ENCODE measurements at regions not wholly inside any gene's neighbourhood (a gene's known extent, or its start where the extent isn't known, plus 50 kb on each side); places are given as distances from the start of the nearest gene placed in this dataset.

DNA sequence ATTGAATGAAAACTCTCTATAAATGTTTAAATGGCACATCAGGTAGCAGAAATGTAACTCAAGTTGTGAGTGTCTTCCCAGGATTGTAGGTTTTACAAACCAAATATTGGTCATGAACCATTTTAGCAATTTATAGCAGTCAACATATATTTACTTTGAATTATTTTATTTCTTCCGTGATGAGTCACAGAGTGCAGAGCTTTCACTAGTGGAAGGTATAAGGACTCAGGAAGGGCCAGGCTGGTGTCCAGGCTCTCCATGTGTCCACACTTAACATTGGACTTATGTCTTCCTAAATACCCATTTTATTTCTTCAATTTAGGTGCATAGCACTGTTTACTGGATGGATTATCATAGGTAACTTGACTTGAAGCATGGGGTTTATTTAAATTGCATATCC, 120.9 kb downstream of the OLIG3 start:
- ATAC-seq (no peak), DNase-seq (no peak)
- Histone ChIP-seq H3K4me1 (peaks cover 0 to 7% (median 0%) of the 10 kb centered on the region in 9 donors), H3K4me3 (no peak overlapping the region), H3K9me3 (peaks cover 0 to 2% (median 0%) of the 10 kb centered on the region in 11 donors), H3K36me3 (no peaks in the 10 kb centered on the region), H3K27ac (no peak overlapping the region), H3K27me3 (no peaks in the 10 kb centered on the region)
- 97 to 100% methylated on average over 1 of the region's 1 CpG for WGBS, 2 donors
- intact Hi-C loops (cut with DNase I), result no loop called here
- TF ChIP-seq, protein P1, sequence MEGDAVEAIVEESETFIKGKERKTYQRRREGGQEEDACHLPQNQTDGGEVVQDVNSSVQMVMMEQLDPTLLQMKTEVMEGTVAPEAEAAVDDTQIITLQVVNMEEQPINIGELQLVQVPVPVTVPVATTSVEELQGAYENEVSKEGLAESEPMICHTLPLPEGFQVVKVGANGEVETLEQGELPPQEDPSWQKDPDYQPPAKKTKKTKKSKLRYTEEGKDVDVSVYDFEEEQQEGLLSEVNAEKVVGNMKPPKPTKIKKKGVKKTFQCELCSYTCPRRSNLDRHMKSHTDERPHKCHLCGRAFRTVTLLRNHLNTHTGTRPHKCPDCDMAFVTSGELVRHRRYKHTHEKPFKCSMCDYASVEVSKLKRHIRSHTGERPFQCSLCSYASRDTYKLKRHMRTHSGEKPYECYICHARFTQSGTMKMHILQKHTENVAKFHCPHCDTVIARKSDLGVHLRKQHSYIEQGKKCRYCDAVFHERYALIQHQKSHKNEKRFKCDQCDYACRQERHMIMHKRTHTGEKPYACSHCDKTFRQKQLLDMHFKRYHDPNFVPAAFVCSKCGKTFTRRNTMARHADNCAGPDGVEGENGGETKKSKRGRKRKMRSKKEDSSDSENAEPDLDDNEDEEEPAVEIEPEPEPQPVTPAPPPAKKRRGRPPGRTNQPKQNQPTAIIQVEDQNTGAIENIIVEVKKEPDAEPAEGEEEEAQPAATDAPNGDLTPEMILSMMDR (IDR thresholded peaks at IDR 0.05), result no peak

DNA sequence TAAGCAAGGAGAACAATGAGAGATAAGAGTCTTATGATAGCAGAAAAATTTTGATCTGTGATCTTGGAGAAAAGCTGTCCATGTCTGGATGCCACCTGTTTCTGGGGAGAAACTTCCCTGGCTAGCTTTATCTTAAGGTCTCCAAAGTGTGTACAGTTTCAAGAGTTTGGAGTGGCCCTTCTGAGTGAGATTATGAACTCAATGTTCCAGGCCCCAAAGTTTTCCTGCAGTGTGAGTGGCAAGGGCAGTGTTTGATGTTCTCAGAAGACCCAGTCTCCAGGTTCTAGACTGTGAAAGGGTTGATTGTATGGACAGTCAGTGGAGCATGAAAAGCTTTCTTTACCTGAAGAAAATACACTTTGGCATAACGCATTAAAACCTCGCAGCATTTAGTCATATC, 121.7 kb downstream of the OLIG3 start:
- H3K9me3 ChIP-seq, result no peaks in the 10 kb centered on the region
- H3K27ac ChIP-seq, result no peak overlapping the region
- WGBS, 2 donors, result 90 to 94% methylated on average over 2 of the region's 2 CpGs
- no peaks in the 10 kb centered on the region for H3K27me3 ChIP-seq
- ATAC-seq (no peak), DNase-seq (no peak)
- peaks cover 0 to 7% (median 0%) of the 10 kb centered on the region in 9 donors for H3K4me1 ChIP-seq
- TF ChIP-seq, protein P1 (IDR thresholded peaks at IDR 0.05), result no peak
- no peak overlapping the region for H3K4me3 ChIP-seq
- H3K36me3 ChIP-seq, result no peaks in the 10 kb centered on the region
- intact Hi-C loops (cut with DNase I), result no loop called here

DNA sequence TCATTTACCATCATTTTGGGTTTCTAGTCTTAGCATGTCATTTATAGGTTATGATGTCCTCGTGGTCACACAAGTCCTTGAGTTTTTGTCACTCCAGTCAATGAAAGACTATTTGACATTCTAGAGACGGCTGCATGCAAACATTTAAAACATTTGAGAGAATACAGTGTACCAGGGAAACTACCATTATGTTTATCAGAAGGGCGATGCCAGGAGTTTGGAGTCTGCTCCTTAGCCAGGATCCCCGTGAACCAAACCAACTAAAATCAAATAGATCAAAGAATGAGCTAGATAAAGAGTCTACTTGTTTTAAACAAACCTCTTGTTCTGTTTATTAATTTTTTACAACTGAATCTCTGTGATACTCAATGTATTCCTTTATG, 122.6 kb downstream of the OLIG3 start:
- intact Hi-C loops (cut with DNase I), result no loop called here
- 88 to 89% methylated on average over 4 of the region's 4 CpGs for whole genome bisulfite sequencing, 2 donors

GRCh38 chr6:137370871-137371633, 123.1 kb downstream of the OLIG3 start:
- WGBS, 2 donors, result 63 to 72% methylated on average over 2 of the region's 2 CpGs
- intact Hi-C loops (cut with DNase I), result no loop called here

More for the DNA sequence above, 122.6 kb downstream of the OLIG3 start:
- no peak for ATAC-seq
- Histone ChIP-seq H3K4me3 (no peak overlapping the region), H3K36me3 (no peaks in the 10 kb centered on the region), H3K27me3 (no peaks in the 10 kb centered on the region), H3K9me3 (no peaks in the 10 kb centered on the region), H3K4me1 (peaks cover 0 to 7% (median 0%) of the 10 kb centered on the region in 9 donors), H3K27ac (no peak overlapping the region)
- DNase-seq, result no peak
- TF ChIP-seq, protein P1 (IDR thresholded peaks at IDR 0.05), result no peak

More at GRCh38 chr6:137370871-137371633, 123.1 kb downstream of the OLIG3 start:
- TF ChIP-seq, protein P1 (IDR thresholded peaks at IDR 0.05), result no peak
- DNase-seq (no peak), ATAC-seq (no peak)
- Histone ChIP-seq H3K36me3 (no peaks in the 10 kb centered on the region), H3K9me3 (no peaks in the 10 kb centered on the region), H3K27ac (no peak overlapping the region), H3K4me3 (no peak overlapping the region), H3K27me3 (no peaks in the 10 kb centered on the region), H3K4me1 (peaks cover 0 to 7% (median 0%) of the 10 kb centered on the region in 9 donors)
